NB4 (cell line): ENCODE measurements at regions not wholly inside any gene's neighbourhood (a gene's known extent, or its start where the extent isn't known, plus 50 kb on each side); places are given as distances from the start of the nearest gene placed in this dataset.

ENCODE experiments used
- MYC ChIP-seq: IDR thresholded peaks from 2 replicates; pipeline ENCODE4 v1.6.1; 2011; ENCODE audit warnings: low read depth, low read length
- POLR2A ChIP-seq: IDR thresholded peaks from 2 replicates; pipeline ENCODE4 v1.6.1; 2011; ENCODE audit warnings: mild to moderate bottlenecking; ENCODE audit not compliant: insufficient read length; ENCODE audit errors: extremely low read depth
- TF ChIP-seq, protein P1 (sequence below): IDR thresholded peaks from one replicate; pipeline ENCODE4 v1.5.1; 2012; ENCODE audit warnings: low read depth, low read length

DNA sequence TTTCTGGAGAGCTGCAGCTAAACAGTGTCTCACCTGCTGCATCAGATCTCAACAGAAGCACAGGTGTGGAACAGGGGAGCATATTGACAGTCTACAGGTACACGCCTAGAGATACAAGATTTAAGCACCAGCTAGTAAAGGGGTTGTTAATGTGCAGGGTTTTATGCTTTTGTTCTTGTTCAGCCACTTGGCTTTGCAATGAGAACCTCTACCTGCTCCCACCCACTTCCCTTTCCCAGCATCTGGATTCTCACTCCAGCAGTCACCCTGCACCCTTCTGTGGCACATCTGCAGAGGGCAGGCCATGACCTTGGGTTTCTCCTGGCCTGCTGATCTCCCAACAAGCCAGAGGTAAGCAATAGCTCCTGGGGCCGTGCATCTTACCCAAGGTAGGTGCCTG, 446.6 kb downstream of the BUD13 start:
- TF ChIP-seq, protein P1, sequence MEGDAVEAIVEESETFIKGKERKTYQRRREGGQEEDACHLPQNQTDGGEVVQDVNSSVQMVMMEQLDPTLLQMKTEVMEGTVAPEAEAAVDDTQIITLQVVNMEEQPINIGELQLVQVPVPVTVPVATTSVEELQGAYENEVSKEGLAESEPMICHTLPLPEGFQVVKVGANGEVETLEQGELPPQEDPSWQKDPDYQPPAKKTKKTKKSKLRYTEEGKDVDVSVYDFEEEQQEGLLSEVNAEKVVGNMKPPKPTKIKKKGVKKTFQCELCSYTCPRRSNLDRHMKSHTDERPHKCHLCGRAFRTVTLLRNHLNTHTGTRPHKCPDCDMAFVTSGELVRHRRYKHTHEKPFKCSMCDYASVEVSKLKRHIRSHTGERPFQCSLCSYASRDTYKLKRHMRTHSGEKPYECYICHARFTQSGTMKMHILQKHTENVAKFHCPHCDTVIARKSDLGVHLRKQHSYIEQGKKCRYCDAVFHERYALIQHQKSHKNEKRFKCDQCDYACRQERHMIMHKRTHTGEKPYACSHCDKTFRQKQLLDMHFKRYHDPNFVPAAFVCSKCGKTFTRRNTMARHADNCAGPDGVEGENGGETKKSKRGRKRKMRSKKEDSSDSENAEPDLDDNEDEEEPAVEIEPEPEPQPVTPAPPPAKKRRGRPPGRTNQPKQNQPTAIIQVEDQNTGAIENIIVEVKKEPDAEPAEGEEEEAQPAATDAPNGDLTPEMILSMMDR: no peak
- TF ChIP-seq POLR2A: no peak
- no peak for TF ChIP-seq MYC
